Transverse colon (tissue), 4 donors: ENCODE measurements at regions not wholly inside any gene's neighbourhood (a gene's known extent, or its start where the extent isn't known, plus 50 kb on each side); places are given as distances from the start of the nearest gene placed in this dataset.

ENCODE experiments used
- DNase-seq: peaks from one replicate; pipeline ENCODE4 v3.0.0-alpha.2; 2019
- H3K27ac ChIP-seq, 4 donors: fragments of 200-600 bp; sonication (generic); 2 replicates each; pipeline ENCODE4 v1.5.1; 2016 to 2018; ENCODE audit warnings: inconsistent platforms in 4 of 4
- H3K27me3 ChIP-seq: fragments of 200-600 bp; sonication (generic); 2 replicates; pipeline ENCODE4 v1.5.1; 2017; ENCODE audit warnings: inconsistent platforms
- H3K36me3 ChIP-seq, 4 donors: fragments of 200-600 bp; sonication (generic); 2 replicates each; pipeline ENCODE4 v1.5.1; 2017 to 2019; ENCODE audit warnings: inconsistent platforms in 4 of 4
- H3K4me1 ChIP-seq, 4 donors: fragments of 200-600 bp; sonication (generic); 2 replicates each; pipeline ENCODE4 v1.5.1; 2017 to 2020; ENCODE audit warnings: inconsistent platforms in 4 of 4
- H3K4me3 ChIP-seq, 4 donors: fragments of 200-600 bp; sonication (generic); 1 replicate in 1 of 4; 2 replicates in 3 of 4; pipeline versions ENCODE4 v1.5.1 to v1.6.1; 2017 to 2019; ENCODE audit warnings: inconsistent platforms in 4 of 4
- H3K9me3 ChIP-seq, 2 donors: fragments of 200-600 bp; sonication (generic); 2 replicates each; pipeline ENCODE4 v1.5.1; 2017 to 2019; ENCODE audit warnings: inconsistent platforms in 2 of 2
- EP300 ChIP-seq: sonication (generic); formaldehyde crosslinking; IDR thresholded peaks from one replicate; pipeline ENCODE4 v1.6.1; 2017; ENCODE audit warnings: antibody characterized with exemption, low read depth
- POLR2A ChIP-seq: fragments of 450-650 bp; IDR thresholded peaks from one replicate; pipeline ENCODE4 v1.6.1; 2016; ENCODE audit warnings: antibody characterized with exemption, mild to moderate bottlenecking, moderate library complexity
- POLR2AphosphoS5 ChIP-seq, 3 donors: sonication (generic); formaldehyde crosslinking; IDR thresholded peaks; one replicate each; pipeline ENCODE4 v1.6.1; 2016; ENCODE audit warnings: antibody characterized with exemption in 3 of 3
- WGBS, 2 donors: methylation state at CpG; one replicate each; pipeline ENCODE4 v1.1.5; 2018; ENCODE audit warnings: low coverage in 1 of 2; 5-methylcytosine and 5-hydroxymethylcytosine counted together
- in situ Hi-C, 4 donors: fragments of 200-750 bp; cut with MboI; loops; one replicate each; pipeline versions ENCODE4 v1.15.0 to v1.15.1; 2017; ENCODE audit warnings: low sequenced_read_pairs in 3 of 4, low pct_ligation_motif_present in 1 of 4, low pct_unique_long_range_greater_than_20kb in 1 of 4
- intact Hi-C: fragments of 100-400 bp; cut with DNase I; formaldehyde crosslinking; loops from one replicate; pipeline ENCODE4 v1.15.1; 2023; ENCODE audit warnings: low total_unique reads
- TF ChIP-seq, protein P1 (sequence below), 5 experiments: fragments of 200-600 bp in 3 of 5; fragments of 450-650 bp in 2 of 5; sonication (generic) in 3 of 5; IDR thresholded peaks; 1 replicate in 2 of 5; 2 replicates in 3 of 5; pipeline ENCODE4 v1.5.1; 2016 to 2017; ENCODE audit warnings: antibody characterized with exemption in 5 of 5, inconsistent platforms in 3 of 5, mild to moderate bottlenecking in 2 of 5, moderate library complexity in 1 of 5

- Histone ChIP-seq H3K4me3 (no peak overlapping the region), H3K9me3 (no peaks in the 10 kb centered on the region), H3K27me3 (no peaks in the 10 kb centered on the region), H3K4me1 (no peaks in the 10 kb centered on the region), H3K36me3 (no peaks in the 10 kb centered on the region), H3K27ac (no peak overlapping the region)
- intact Hi-C loops (no loop called here), in situ Hi-C loops (no loop called here)
- TF ChIP-seq, protein P1, sequence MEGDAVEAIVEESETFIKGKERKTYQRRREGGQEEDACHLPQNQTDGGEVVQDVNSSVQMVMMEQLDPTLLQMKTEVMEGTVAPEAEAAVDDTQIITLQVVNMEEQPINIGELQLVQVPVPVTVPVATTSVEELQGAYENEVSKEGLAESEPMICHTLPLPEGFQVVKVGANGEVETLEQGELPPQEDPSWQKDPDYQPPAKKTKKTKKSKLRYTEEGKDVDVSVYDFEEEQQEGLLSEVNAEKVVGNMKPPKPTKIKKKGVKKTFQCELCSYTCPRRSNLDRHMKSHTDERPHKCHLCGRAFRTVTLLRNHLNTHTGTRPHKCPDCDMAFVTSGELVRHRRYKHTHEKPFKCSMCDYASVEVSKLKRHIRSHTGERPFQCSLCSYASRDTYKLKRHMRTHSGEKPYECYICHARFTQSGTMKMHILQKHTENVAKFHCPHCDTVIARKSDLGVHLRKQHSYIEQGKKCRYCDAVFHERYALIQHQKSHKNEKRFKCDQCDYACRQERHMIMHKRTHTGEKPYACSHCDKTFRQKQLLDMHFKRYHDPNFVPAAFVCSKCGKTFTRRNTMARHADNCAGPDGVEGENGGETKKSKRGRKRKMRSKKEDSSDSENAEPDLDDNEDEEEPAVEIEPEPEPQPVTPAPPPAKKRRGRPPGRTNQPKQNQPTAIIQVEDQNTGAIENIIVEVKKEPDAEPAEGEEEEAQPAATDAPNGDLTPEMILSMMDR (IDR thresholded peaks at IDR 0.05): no peak
- TF ChIP-seq POLR2A (no peak), POLR2AphosphoS5 (IDR thresholded peaks at IDR 0.05) (no peak), EP300 (no peak)
- WGBS, 2 donors: 70 to 73% methylated on average over 7 to 8 of the region's 8 CpGs
- DNase-seq: no peak
Observed at GRCh38 chr4:178778496-178778895, 1336.3 kb upstream of the AGA start.

GRCh38 chr4:178781779-178782178 is 1339.5 kb upstream of the AGA start:
- no peak overlapping the region for H3K4me3 ChIP-seq
- 0 to 11% methylated on average over 1 of the region's 1 CpG for WGBS, 2 donors
- no peak overlapping the region for H3K27ac ChIP-seq
- in situ Hi-C loops: no loop called here
- H3K36me3 ChIP-seq: no peaks in the 10 kb centered on the region
- H3K9me3 ChIP-seq: no peaks in the 10 kb centered on the region
- H3K27me3 ChIP-seq: no peaks in the 10 kb centered on the region
- intact Hi-C loops: no loop called here
- no peak for DNase-seq
- no peaks in the 10 kb centered on the region for H3K4me1 ChIP-seq
- TF ChIP-seq EP300 (no peak), POLR2A (no peak), POLR2AphosphoS5 (IDR thresholded peaks at IDR 0.05) (no peak)
- TF ChIP-seq, protein P1 (IDR thresholded peaks at IDR 0.05): no peak

DNA sequence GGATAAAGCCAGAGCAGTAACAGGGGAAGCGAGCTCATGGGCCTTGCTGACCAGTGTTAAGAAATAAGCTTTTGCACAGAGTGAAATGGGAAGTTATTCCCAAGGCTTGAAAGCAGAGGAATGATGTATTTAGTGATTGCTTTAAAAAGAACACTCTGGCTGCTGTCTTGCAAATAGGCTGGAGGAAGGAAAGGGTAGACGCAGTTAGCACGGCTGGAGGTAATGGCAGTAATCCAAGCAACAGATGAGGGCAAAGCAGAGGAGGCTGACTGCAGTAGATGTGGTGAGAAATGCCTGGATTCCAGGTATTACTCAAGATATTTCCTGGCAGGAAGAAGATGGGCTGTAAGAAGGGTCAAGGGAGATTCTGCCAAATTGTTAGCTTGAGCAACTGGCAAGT is 1342.3 kb upstream of the AGA start:
- Histone ChIP-seq H3K4me1 (no peaks in the 10 kb centered on the region), H3K4me3 (no peak overlapping the region), H3K27me3 (no peaks in the 10 kb centered on the region), H3K36me3 (no peaks in the 10 kb centered on the region), H3K27ac (no peak overlapping the region), H3K9me3 (no peaks in the 10 kb centered on the region)
- intact Hi-C loops: no loop called here
- no peak for TF ChIP-seq EP300
- TF ChIP-seq, protein P1 (IDR thresholded peaks at IDR 0.05): no peak
- no peak for TF ChIP-seq POLR2AphosphoS5 (IDR thresholded peaks at IDR 0.05)
- TF ChIP-seq POLR2A: no peak
- DNase-seq: no peak
- 61 to 88% methylated on average over 3 of the region's 3 CpGs for WGBS, 2 donors
- in situ Hi-C loops: no loop called here

GRCh38 chr4:178789279-178789678 is 1347.0 kb upstream of the AGA start:
- WGBS, 2 donors: 55 to 70% methylated on average over 3 of the region's 3 CpGs
- no peaks in the 10 kb centered on the region for H3K9me3 ChIP-seq
- H3K4me3 ChIP-seq: no peak overlapping the region
- no peaks in the 10 kb centered on the region for H3K27me3 ChIP-seq
- no peak for DNase-seq
- H3K36me3 ChIP-seq: no peaks in the 10 kb centered on the region
- in situ Hi-C loops: no loop called here
- H3K27ac ChIP-seq: no peak overlapping the region
- no peaks in the 10 kb centered on the region for H3K4me1 ChIP-seq
- intact Hi-C loops: no loop called here
- TF ChIP-seq POLR2AphosphoS5 (IDR thresholded peaks at IDR 0.05) (no peak), POLR2A (no peak), EP300 (no peak)
- TF ChIP-seq, protein P1 (IDR thresholded peaks at IDR 0.05): no peak
